Mesendoderm (in vitro differentiated cells): ENCODE measurements at regions not wholly inside any gene's neighbourhood (a gene's known extent, or its start where the extent isn't known, plus 50 kb on each side); places are given as distances from the start of the nearest gene placed in this dataset.

ENCODE experiments used
- DNase-seq: peaks from one replicate; pipeline ENCODE4 v3.0.0; 2013
- H2AK5ac ChIP-seq: 2 replicates; pipeline ENCODE4 v1.6.1; 2013; ENCODE audit warnings: low read length, inconsistent platforms
- H2BK120ac ChIP-seq: 2 replicates; pipeline ENCODE4 v1.6.1; 2013; ENCODE audit warnings: low read depth, mild to moderate bottlenecking, low read length, moderate library complexity, mixed read lengths
- H2BK15ac ChIP-seq: replicated peaks from 2 replicates; pipeline ENCODE4 v1.6.1; 2013; ENCODE audit warnings: low read depth, mild to moderate bottlenecking, moderate library complexity
- H2BK5ac ChIP-seq: 2 replicates; pipeline ENCODE4 v1.6.1; 2013; ENCODE audit warnings: low read length, inconsistent platforms
- H3K18ac ChIP-seq: 2 replicates; pipeline ENCODE4 v1.6.1; 2013; ENCODE audit warnings: mild to moderate bottlenecking, low read length, mixed read lengths
- H3K23ac ChIP-seq: one replicate; pipeline ENCODE4 v1.6.1; 2013; ENCODE audit warnings: low read length
- H3K27ac ChIP-seq: 2 replicates; pipeline ENCODE4 v1.5.1; 2013; ENCODE audit warnings: low read depth, mild to moderate bottlenecking, inconsistent platforms, low read length, moderate library complexity
- H3K27me3 ChIP-seq: 2 replicates; pipeline ENCODE4 v1.6.1; 2013; ENCODE audit warnings: low read length, control low read depth, mild to moderate bottlenecking, inconsistent platforms; ENCODE audit not compliant: insufficient read depth, poor library complexity
- H3K36me3 ChIP-seq: 2 replicates; pipeline ENCODE4 v1.6.1; 2013; ENCODE audit warnings: low read length, inconsistent platforms; ENCODE audit not compliant: control insufficient read depth, insufficient read depth
- H3K4ac ChIP-seq: one replicate; pipeline ENCODE4 v1.6.1; 2013; ENCODE audit warnings: low read depth, mild to moderate bottlenecking, low read length, moderate library complexity
- H3K4me1 ChIP-seq: 2 replicates; pipeline ENCODE4 v1.6.1; 2013; ENCODE audit warnings: low read depth, low read length, inconsistent platforms; ENCODE audit not compliant: control insufficient read depth
- H3K4me2 ChIP-seq: 2 replicates; pipeline ENCODE4 v1.6.1; 2013; ENCODE audit warnings: low read length
- H3K4me3 ChIP-seq: 2 replicates; pipeline ENCODE4 v1.5.1; 2013; ENCODE audit warnings: mild to moderate bottlenecking, low read length
- H3K56ac ChIP-seq: one replicate; pipeline ENCODE4 v1.6.1; 2013; ENCODE audit warnings: low read length
- H3K79me1 ChIP-seq: 2 replicates; pipeline ENCODE4 v1.6.1; 2013; ENCODE audit warnings: low read length, inconsistent platforms
- H3K79me2 ChIP-seq: 2 replicates; pipeline ENCODE4 v1.6.1; 2013; ENCODE audit warnings: mild to moderate bottlenecking, low read length; ENCODE audit not compliant: control insufficient read depth, insufficient read depth
- H3K9ac ChIP-seq: 2 replicates; pipeline ENCODE4 v1.6.1; 2013; ENCODE audit warnings: low read length, inconsistent platforms
- H4K5ac ChIP-seq: one replicate; pipeline ENCODE4 v1.6.1; 2013; ENCODE audit warnings: low read length
- H4K8ac ChIP-seq: one replicate; pipeline ENCODE4 v1.6.1; 2013; ENCODE audit warnings: low read depth, mild to moderate bottlenecking, control low read depth, low read length, moderate library complexity
- WGBS: extraction: QIAGEN DNeasy Blood & Tissue Kit; methylation state at CpG from one replicate; pipeline ENCODE4 v1.1.7; 2013; ENCODE audit warnings: low lambda C conversion rate, missing lambda C conversion rate; ENCODE audit not compliant: insufficient coverage; ENCODE audit errors: extremely low coverage; 5-methylcytosine and 5-hydroxymethylcytosine counted together

DNA sequence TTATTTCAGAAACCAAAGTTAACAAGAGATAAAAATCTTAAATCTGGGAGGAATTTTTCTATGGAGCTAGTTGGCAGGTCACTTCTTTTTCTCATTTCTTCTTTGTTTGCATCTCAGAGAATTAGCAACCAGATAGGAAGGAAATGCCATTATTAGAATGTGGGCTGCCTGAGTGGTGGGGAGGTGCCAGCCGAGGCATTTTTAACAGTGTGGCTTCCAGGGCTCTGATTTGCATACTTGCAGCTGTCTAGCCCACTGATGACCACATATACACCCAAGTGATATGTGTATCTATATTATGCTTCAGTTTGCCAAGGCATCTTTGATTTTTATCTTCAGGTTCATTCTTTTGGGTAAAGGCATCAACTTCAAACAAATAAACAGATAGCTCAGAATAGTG lies 206.7 kb downstream of the CLIC5 start:
- H2BK15ac ChIP-seq: no peak overlapping the region
- WGBS: no CpG with 5 or more reads among the region's 1 CpG
- no peak overlapping the region for H4K8ac ChIP-seq
- H3K36me3 ChIP-seq: no peaks in the 10 kb centered on the region
- H2AK5ac ChIP-seq: no peak overlapping the region
- H3K4me1 ChIP-seq: no peaks in the 10 kb centered on the region
- H2BK5ac ChIP-seq: no peak overlapping the region
- no peaks in the 10 kb centered on the region for H3K79me2 ChIP-seq
- H3K9ac ChIP-seq: no peak overlapping the region
- H3K4ac ChIP-seq: no peak overlapping the region
- H3K56ac ChIP-seq: no peak overlapping the region
- no peak overlapping the region for H4K5ac ChIP-seq
- no peak overlapping the region for H2BK120ac ChIP-seq
- H3K18ac ChIP-seq: no peak overlapping the region
- H3K4me3 ChIP-seq: no peak overlapping the region
- no peak overlapping the region for H3K4me2 ChIP-seq
- no peak overlapping the region for H3K27ac ChIP-seq
- H3K79me1 ChIP-seq: no peaks in the 10 kb centered on the region
- H3K23ac ChIP-seq: no peak overlapping the region
- H3K27me3 ChIP-seq: no peaks in the 10 kb centered on the region
- peak; percentile 22 for DNase-seq

DNA sequence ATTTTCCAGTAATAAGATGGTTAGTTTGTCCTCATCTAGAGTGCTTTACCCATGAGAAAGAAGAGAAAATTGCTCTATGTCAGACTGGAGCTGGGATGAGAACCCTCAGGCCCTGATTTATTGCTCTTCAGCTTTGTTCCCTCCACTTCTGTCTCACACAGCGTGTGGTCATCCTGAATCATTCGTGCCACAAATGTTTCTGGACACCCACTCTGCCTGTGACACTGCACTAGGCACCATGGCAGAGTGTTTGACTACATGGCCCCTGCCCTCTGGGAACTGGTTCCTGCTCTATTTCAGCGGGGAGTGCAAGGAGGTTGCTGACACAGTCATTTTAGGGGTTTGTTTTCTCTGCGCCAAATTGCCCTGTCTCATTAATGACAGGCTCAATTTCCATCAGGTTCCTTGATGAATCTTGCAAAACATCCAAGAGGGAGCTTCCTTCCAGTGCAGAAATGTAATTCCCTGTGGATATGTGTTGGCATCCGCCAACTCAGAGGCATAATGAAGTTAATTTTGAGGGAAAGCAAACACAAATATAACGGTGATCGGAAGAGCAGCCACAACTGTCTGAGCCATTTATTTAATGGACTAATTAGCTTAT lies 207.5 kb downstream of the CLIC5 start:
- Histone ChIP-seq H2BK5ac (no peak overlapping the region), H2BK120ac (no peak overlapping the region), H3K79me1 (no peaks in the 10 kb centered on the region), H3K9ac (no peak overlapping the region), H3K56ac (no peak overlapping the region), H3K27ac (no peak overlapping the region), H3K27me3 (no peaks in the 10 kb centered on the region), H3K4me3 (no peak overlapping the region), H3K36me3 (no peaks in the 10 kb centered on the region), H3K4ac (no peak overlapping the region), H3K18ac (no peak overlapping the region), H4K5ac (no peak overlapping the region), H3K23ac (no peak overlapping the region), H4K8ac (no peak overlapping the region), H2AK5ac (no peak overlapping the region), H3K79me2 (no peaks in the 10 kb centered on the region), H3K4me2 (no peak overlapping the region), H3K4me1 (no peaks in the 10 kb centered on the region), H2BK15ac (no peak overlapping the region)
- no peak for DNase-seq
- no CpG with 5 or more reads among the region's 7 CpGs for WGBS

DNA sequence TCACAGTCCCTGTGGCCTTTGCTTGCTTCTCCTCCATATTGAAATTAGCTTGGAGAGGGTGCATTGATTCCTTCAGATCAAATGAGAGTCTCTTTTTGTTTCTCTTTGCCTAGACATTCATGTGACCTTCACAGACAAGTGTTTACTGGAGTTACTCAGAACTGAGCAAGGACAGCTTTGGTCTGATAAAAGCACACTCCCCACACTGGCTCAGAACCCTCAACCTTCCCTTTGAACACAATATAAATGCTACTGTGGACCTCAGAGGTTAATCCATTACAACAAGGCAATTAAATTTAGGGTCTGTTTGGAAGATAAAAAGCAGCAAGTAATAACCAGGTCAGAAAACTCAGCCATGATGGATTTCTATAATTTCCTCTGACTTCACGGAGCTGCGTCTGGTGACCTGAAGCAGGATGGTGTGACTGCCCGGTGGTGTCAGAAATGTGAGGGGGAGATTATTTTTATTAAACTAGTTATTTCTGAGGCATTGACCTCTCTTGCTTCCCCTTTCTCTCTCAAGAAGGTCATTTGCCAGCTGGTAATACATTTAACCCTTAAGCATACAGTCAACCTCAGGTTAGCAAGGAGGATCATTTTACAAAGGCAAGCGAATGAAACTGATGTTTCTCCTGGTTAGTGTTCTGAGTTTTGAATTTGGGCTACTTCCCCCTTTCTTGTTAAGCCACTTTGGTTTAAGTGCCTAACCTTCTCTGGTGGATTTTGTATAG lies 208.2 kb downstream of the CLIC5 start:
- H4K5ac ChIP-seq: no peak overlapping the region
- no peak overlapping the region for H3K56ac ChIP-seq
- H3K9ac ChIP-seq: no peak overlapping the region
- H2BK5ac ChIP-seq: no peak overlapping the region
- no peak overlapping the region for H2BK120ac ChIP-seq
- WGBS: no CpG with 5 or more reads among the region's 4 CpGs
- H2AK5ac ChIP-seq: no peak overlapping the region
- H3K79me1 ChIP-seq: no peaks in the 10 kb centered on the region
- H3K23ac ChIP-seq: no peak overlapping the region
- H3K36me3 ChIP-seq: no peaks in the 10 kb centered on the region
- H2BK15ac ChIP-seq: no peak overlapping the region
- no peaks in the 10 kb centered on the region for H3K79me2 ChIP-seq
- no peak overlapping the region for H4K8ac ChIP-seq
- H3K4ac ChIP-seq: no peak overlapping the region
- H3K4me3 ChIP-seq: no peak overlapping the region
- no peak overlapping the region for H3K18ac ChIP-seq
- H3K27me3 ChIP-seq: no peaks in the 10 kb centered on the region
- H3K27ac ChIP-seq: no peak overlapping the region
- H3K4me1 ChIP-seq: no peaks in the 10 kb centered on the region
- H3K4me2 ChIP-seq: no peak overlapping the region
- DNase-seq: no peak

DNA sequence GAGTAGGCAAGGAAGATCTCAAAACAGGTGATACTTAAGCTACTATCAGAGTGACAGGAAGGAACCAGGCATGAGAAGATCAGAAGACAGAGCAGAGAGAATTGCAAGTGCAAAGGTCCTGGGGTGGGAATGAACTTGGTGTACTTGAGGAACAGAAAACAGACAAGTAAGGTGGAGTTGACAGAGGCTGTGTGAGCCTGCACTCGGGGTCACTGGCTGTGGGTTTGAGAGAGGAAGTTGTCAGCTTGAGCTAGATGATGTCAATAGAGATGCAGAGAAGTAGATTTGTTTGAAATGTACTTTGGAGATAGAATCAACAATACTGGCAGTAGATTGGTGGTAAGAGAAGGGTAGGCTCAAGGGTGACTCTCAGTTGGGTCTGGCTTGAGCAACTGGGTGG lies 209.5 kb downstream of the CLIC5 start:
- H3K27me3 ChIP-seq: no peaks in the 10 kb centered on the region
- WGBS: no CpG with 5 or more reads among the region's 1 CpG
- H3K18ac ChIP-seq: no peak overlapping the region
- no peak overlapping the region for H2AK5ac ChIP-seq
- no peak overlapping the region for H2BK15ac ChIP-seq
- no peaks in the 10 kb centered on the region for H3K36me3 ChIP-seq
- no peak overlapping the region for H3K23ac ChIP-seq
- H3K9ac ChIP-seq: no peak overlapping the region
- no peak overlapping the region for H4K5ac ChIP-seq
- H3K4me2 ChIP-seq: no peak overlapping the region
- no peak overlapping the region for H4K8ac ChIP-seq
- no peaks in the 10 kb centered on the region for H3K79me2 ChIP-seq
- H3K27ac ChIP-seq: no peak overlapping the region
- H3K79me1 ChIP-seq: no peaks in the 10 kb centered on the region
- no peak overlapping the region for H3K4ac ChIP-seq
- H3K56ac ChIP-seq: no peak overlapping the region
- H3K4me1 ChIP-seq: no peaks in the 10 kb centered on the region
- no peak for DNase-seq
- H2BK120ac ChIP-seq: no peak overlapping the region
- no peak overlapping the region for H3K4me3 ChIP-seq
- no peak overlapping the region for H2BK5ac ChIP-seq

DNA sequence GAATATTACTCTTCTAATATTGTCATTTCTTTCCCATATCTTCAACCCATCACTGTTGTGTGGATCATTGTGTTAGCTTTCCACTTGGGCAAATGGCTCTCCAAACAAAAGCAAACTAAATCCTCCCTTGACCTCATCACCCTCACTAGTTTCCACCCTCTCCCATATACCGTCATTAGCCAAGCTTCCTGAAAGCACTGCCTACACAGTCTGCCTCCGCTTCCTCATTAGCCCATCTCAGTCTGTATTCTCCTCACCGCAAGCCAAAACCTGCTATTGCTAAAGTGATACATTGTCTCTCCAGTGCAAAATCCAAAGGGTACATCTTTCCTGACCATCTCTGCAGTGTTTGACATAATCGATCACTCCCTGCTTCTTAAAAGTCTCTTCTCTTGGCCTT lies 212.6 kb downstream of the CLIC5 start:
- H3K4me2 ChIP-seq: no peak overlapping the region
- H2BK15ac ChIP-seq: no peak overlapping the region
- no CpG with 5 or more reads among the region's 4 CpGs for WGBS
- no peak overlapping the region for H3K56ac ChIP-seq
- H3K27me3 ChIP-seq: no peaks in the 10 kb centered on the region
- no peak overlapping the region for H4K8ac ChIP-seq
- no peaks in the 10 kb centered on the region for H3K79me2 ChIP-seq
- no peak overlapping the region for H3K27ac ChIP-seq
- no peaks in the 10 kb centered on the region for H3K79me1 ChIP-seq
- no peak overlapping the region for H3K9ac ChIP-seq
- H4K5ac ChIP-seq: no peak overlapping the region
- H3K36me3 ChIP-seq: no peaks in the 10 kb centered on the region
- H2AK5ac ChIP-seq: no peak overlapping the region
- no peak overlapping the region for H3K23ac ChIP-seq
- DNase-seq: no peak
- no peak overlapping the region for H2BK120ac ChIP-seq
- no peak overlapping the region for H3K18ac ChIP-seq
- H2BK5ac ChIP-seq: no peak overlapping the region
- no peak overlapping the region for H3K4ac ChIP-seq
- H3K4me1 ChIP-seq: no peaks in the 10 kb centered on the region
- H3K4me3 ChIP-seq: no peak overlapping the region
